K562 (cell line): ENCODE measurements at regions not wholly inside any gene's neighbourhood (a gene's known extent, or its start where the extent isn't known, plus 50 kb on each side); places are given as distances from the start of the nearest gene placed in this dataset.

Source experiments
- ATAC-seq: fragments of 200-7000 bp; cut with Tn5 transposase; 3 replicates; pipeline ENCODE4 v1.9.1; 2020; ENCODE audit warnings: moderate library complexity
- BruUV-seq: library from RNA; stranded (reverse); fragments of 400-500 nt; replicated peaks from 2 replicates; lab custom pipeline; 2021; lab: Mats Ljungman, UMichigan
- CTCF ChIA-PET: fragments of 300-600 bp; formaldehyde crosslinking; extraction: SDS; loops from one replicate; lab custom pipeline; 2021; ENCODE audit warnings: low intra/inter-chr PET ratio; lab: Yijun Ruan, JAX
- POLR2A ChIA-PET: fragments of 300-600, 350-650 bp; sonication (Branson Sonifier 250); formaldehyde crosslinking; extraction: SDS; loops from one replicate; lab custom pipeline; 2021; ENCODE audit warnings: antibody characterized with exemption, inconsistent platforms; lab: Yijun Ruan, JAX
- DNase-seq, 4 experiments: peaks; one replicate each; pipeline versions ENCODE4 v3.0.0 to v3.0.0-alpha.2; 2011 to 2018; ENCODE audit warnings: low spot score in 3 of 4, mixed read lengths in 3 of 4; ENCODE audit errors: extremely low read depth in 1 of 4
- FAIRE-seq: peaks from 2 replicates; lab custom pipeline; 2011; peaks lifted over from hg19 to GRCh38; lab: Jason Lieb, UNC
- H2AFZ ChIP-seq: 2 replicates; pipeline ENCODE4 v1.6.0; 2011; ENCODE audit warnings: low read depth, low read length, control low read depth, inconsistent platforms
- H3K27ac ChIP-seq: fragments of 200-600 bp; 3 replicates; pipeline ENCODE4 v1.8.0; 2011; ENCODE audit warnings: low read depth, mild to moderate bottlenecking, control low read depth, inconsistent platforms, low read length, moderate library complexity, mixed read lengths; ENCODE audit errors: extremely low read depth
- H3K27me3 ChIP-seq, 2 experiments: fragments of 300-600 bp in 1 of 2; 2 replicates in 1 of 2; 3 replicates in 1 of 2; pipeline versions ENCODE4 v1.6.0 to v1.8.0; 2011; ENCODE audit warnings: inconsistent platforms in 2 of 2, low read length in 2 of 2, mild to moderate bottlenecking in 1 of 2, mixed read lengths in 1 of 2, moderate library complexity in 1 of 2; ENCODE audit not compliant: control insufficient read depth in 2 of 2, insufficient read depth in 2 of 2
- H3K36me3 ChIP-seq: fragments of 300-600 bp; 3 replicates; pipeline ENCODE4 v1.8.0; 2011; ENCODE audit warnings: mild to moderate bottlenecking, low read length, inconsistent platforms; ENCODE audit not compliant: control insufficient read depth, insufficient read depth
- H3K4me1 ChIP-seq, 2 experiments: fragments of 200-600 bp in 1 of 2; replicated peaks in 1 of 2; 2 replicates in 1 of 2; 3 replicates in 1 of 2; pipeline versions ENCODE4 v1.5.1 to v1.8.0; 2011; ENCODE audit warnings: inconsistent platforms in 2 of 2, low read length in 2 of 2, mild to moderate bottlenecking in 1 of 2, mixed read lengths in 1 of 2, moderate library complexity in 1 of 2; ENCODE audit not compliant: control insufficient read depth in 2 of 2, insufficient read depth in 2 of 2
- H3K4me2 ChIP-seq: 2 replicates; pipeline ENCODE4 v1.6.1; 2011; ENCODE audit warnings: low read length, control low read depth, inconsistent platforms, mixed read lengths; ENCODE audit not compliant: insufficient read depth
- H3K4me3 ChIP-seq: fragments of 200-600 bp; sonication (generic), shearing (Covaris generic); 2 replicates; pipeline ENCODE4 v1.5.1; 2016; ENCODE audit warnings: control low read depth, inconsistent platforms
- H3K79me2 ChIP-seq: fragments of 200-600 bp; 3 replicates; pipeline ENCODE4 v1.8.0; 2011; ENCODE audit warnings: low read length, inconsistent platforms; ENCODE audit not compliant: control insufficient read depth, insufficient read depth
- H3K9ac ChIP-seq, 2 experiments: 2 replicates each; pipeline versions ENCODE4 v1.6.0 to v1.6.1; 2011; ENCODE audit warnings: low read depth in 2 of 2, low read length in 2 of 2, control low read depth in 1 of 2, inconsistent platforms in 1 of 2, mild to moderate bottlenecking in 1 of 2, mixed read lengths in 1 of 2; ENCODE audit not compliant: insufficient read depth in 1 of 2
- H3K9me1 ChIP-seq: one replicate; pipeline ENCODE4 v1.6.0; 2011; ENCODE audit warnings: inconsistent platforms, mild to moderate bottlenecking, low read length, moderate library complexity; ENCODE audit not compliant: control insufficient read depth, insufficient read depth
- H3K9me3 ChIP-seq: replicated peaks from 2 replicates; pipeline ENCODE4 v1.5.1; 2011; ENCODE audit warnings: low read depth, low read length, inconsistent platforms; ENCODE audit not compliant: control insufficient read depth, insufficient read depth
- H4K20me1 ChIP-seq: replicated peaks from 2 replicates; pipeline ENCODE4 v1.6.1; 2011; ENCODE audit warnings: low read length, inconsistent platforms, mixed read lengths; ENCODE audit not compliant: control insufficient read depth, insufficient read depth
- ATF6 ChIP-seq: sonication (generic); formaldehyde crosslinking; IDR thresholded peaks from 2 replicates; pipeline ENCODE4 v1.4.0; 2020; ENCODE audit warnings: mild to moderate bottlenecking, missing genetic modification reagents
- CEBPB ChIP-seq: fragments of 450-650 bp; IDR thresholded peaks from 2 replicates; pipeline ENCODE4 v1.6.1; 2016; ENCODE audit warnings: missing genetic modification characterization, missing compliant biosample characterization
- DLX4 ChIP-seq: fragments of 250-450 bp; sonication (Bioruptor Pico); IDR thresholded peaks from 2 replicates; pipeline ENCODE4 v1.6.1; 2021; ENCODE audit warnings: mild to moderate bottlenecking
- GABPB2 ChIP-seq: fragments of 250-450 bp; sonication (Bioruptor Pico); conservative IDR thresholded peaks from 2 replicates; pipeline ENCODE4 v1.5.1; 2021; ENCODE audit warnings: mild to moderate bottlenecking
- HMBOX1 ChIP-seq: sonication (generic); IDR thresholded peaks from 2 replicates; pipeline ENCODE4 v1.6.1; 2016
- HOMEZ ChIP-seq: fragments of 250-450 bp; sonication (Bioruptor Pico); IDR thresholded peaks from 2 replicates; pipeline ENCODE4 v1.4.0; 2020; ENCODE audit warnings: mild to moderate bottlenecking, moderate library complexity
- MAFG ChIP-seq: fragments of 450-650 bp; conservative IDR thresholded peaks from 2 replicates; pipeline ENCODE4 v1.6.1; 2016; ENCODE audit warnings: missing genetic modification characterization, missing compliant biosample characterization
- MED1 ChIP-seq: sonication (generic); formaldehyde crosslinking; IDR thresholded peaks from 2 replicates; pipeline ENCODE4 v1.8.1; 2023; ENCODE audit warnings: missing genetic modification reagents, borderline replicate concordance
- NCOA1 ChIP-seq: fragments of 450-650 bp; IDR thresholded peaks from 2 replicates; pipeline ENCODE4 v1.6.1; 2016; ENCODE audit warnings: low read depth
- PATZ1 ChIP-seq: fragments of 250-450 bp; sonication (Bioruptor Pico); IDR thresholded peaks from 2 replicates; pipeline ENCODE4 v1.5.0; 2020; ENCODE audit warnings: mild to moderate bottlenecking, borderline replicate concordance
- SAFB ChIP-seq: fragments of 200-400 bp; formaldehyde crosslinking; IDR thresholded peaks from 2 replicates; pipeline ENCODE4 v1.6.1; 2017; ENCODE audit warnings: low read depth, low read length, borderline replicate concordance
- ZNF121 ChIP-seq: sonication (generic); formaldehyde crosslinking; conservative IDR thresholded peaks from 2 replicates; pipeline ENCODE4 v1.8.0; 2022; ENCODE audit warnings: missing genetic modification reagents
- ZNF184 ChIP-seq: sonication (generic); formaldehyde crosslinking; IDR thresholded peaks from 2 replicates; pipeline ENCODE4 v1.5.0; 2020; ENCODE audit warnings: missing genetic modification reagents
- ZNF740 ChIP-seq, 3 experiments: fragments of 200-800 bp in 1 of 3; sonication (Bioruptor generic) in 1 of 3; sonication (generic) in 1 of 3; formaldehyde crosslinking in 1 of 3; IDR thresholded peaks; 2 replicates each; pipeline versions ENCODE4 v1.6.1 to v1.8.0; 2016 to 2022; ENCODE audit warnings: mild to moderate bottlenecking in 2 of 3, missing compliant biosample characterization in 2 of 3, missing genetic modification characterization in 2 of 3, missing genetic modification reagents in 1 of 3
- ZNF780A ChIP-seq: fragments of 250-450 bp; sonication (Bioruptor Pico); IDR thresholded peaks from 2 replicates; pipeline ENCODE4 v1.5.0; 2021; ENCODE audit warnings: mild to moderate bottlenecking
- WGBS: fragments of 100-300 bp; shearing (Covaris generic); methylation state at CpG from one replicate; pipeline ENCODE4 v1.1.6; 2016; ENCODE audit warnings: low coverage, mixed read lengths; ENCODE audit not compliant: insufficient coverage; ENCODE audit errors: missing lambda C conversion rate; 5-methylcytosine and 5-hydroxymethylcytosine counted together
- in situ Hi-C: fragments of 300-500 bp; cut with MboI; formaldehyde crosslinking; loops from 4 replicates; pipeline ENCODE4 v1.15.0; 2018; ENCODE audit warnings: inconsistent platforms, mixed read lengths
- intact Hi-C: fragments of 100-400 bp; cut with micrococcal nuclease; formaldehyde crosslinking; loops from 2 replicates; pipeline ENCODE4 v1.14.2; 2022

- ATAC-seq = no peak
- no peak for DNase-seq
- H2AFZ ChIP-seq = no peak overlapping the region
- no peak overlapping the region for H3K4me2 ChIP-seq
- no peak overlapping the region; a peak in 1 of 4 replicates for H3K9ac ChIP-seq
- no peak for FAIRE-seq
- H3K36me3 ChIP-seq = peaks cover 4% of the 10 kb centered on the region; the same call in 1 of the 3 replicates
- peaks cover 24 to 25% of the 10 kb centered on the region in 2 experiments for H3K4me1 ChIP-seq
- in situ Hi-C loops (no loop called here), intact Hi-C loops (no loop called here)
- BruUV-seq = no TSS peak
- peaks cover 66% of the 10 kb centered on the region for H3K79me2 ChIP-seq
- no peaks in the 10 kb centered on the region; the same call in 1 of the 2 replicates for H4K20me1 ChIP-seq
- no peak overlapping the region for H3K27ac ChIP-seq
- CTCF ChIA-PET = no interaction called here
- H3K4me3 ChIP-seq = no peak overlapping the region
- no peaks in the 10 kb centered on the region for H3K9me1 ChIP-seq
- H3K27me3 ChIP-seq = no peaks in the 10 kb centered on the region
- POLR2A ChIA-PET = interaction anchor here (0.8 to 1.5 kb wide), 2 partner anchors 22 to 26 kb away, joined by 3 to 5 read pairs; no protein-coding TSS in a partner anchor
- 79% methylated on average over 4 of the region's 4 CpGs for WGBS
- H3K9me3 ChIP-seq = no peaks in the 10 kb centered on the region
- TF ChIP-seq MAFG (tag) (no peak), ATF6 (CRISPR knock-in tag) (no peak), MED1 (CRISPR knock-in tag) (no peak), ZNF121 (CRISPR knock-in tag) (no peak), HMBOX1 (no peak), NCOA1 (no peak), GABPB2 (CRISPR knock-in tag) (no peak), ZNF740 (CRISPR knock-in tag; IDR thresholded peaks at IDR 0.05) (no peak), ZNF740 (tag; IDR thresholded peaks at IDR 0.05) (no peak), HOMEZ (no peak), ZNF184 (CRISPR knock-in tag) (no peak), ZNF780A (CRISPR knock-in tag) (no peak), PATZ1 (CRISPR knock-in tag) (no peak), CEBPB (no peak), DLX4 (no peak), SAFB (no peak)
These were observed 66.2 kb upstream of the PNMA1 start for GRCh38 chr14:73780391-73780790.
